ENCODE measurements at regions not wholly inside any gene's neighbourhood (a gene's known extent, or its start where the extent isn't known, plus 50 kb on each side); places are given as distances from the start of the nearest gene placed in this dataset.

- Histone ChIP-seq H3K36me3 (ENCODE audit: control insufficient read depth in 2 of 3, insufficient read depth in 3 of 3, low read length in 3 of 3) (no peaks in the 10 kb centered on the region), H3K27me3 (ENCODE audit: control insufficient read depth, insufficient read depth, low read length) (no peaks in the 10 kb centered on the region), H3K9me3 (ENCODE audit: control insufficient read depth in 2 of 3, insufficient read depth in 1 of 3, low read length in 3 of 3) (peaks cover 0 to 7% (median 2%) of the 10 kb centered on the region in 3 donors), H3K4me3 (ENCODE audit: low read length in 3 of 3) (no peak overlapping the region), H3K9ac (ENCODE audit: low read length in 3 of 3) (no peak overlapping the region), H3K4me1 (ENCODE audit: control insufficient read depth in 2 of 3, insufficient read depth in 2 of 3, low read depth in 1 of 3, low read length in 3 of 3) (no peaks in the 10 kb centered on the region), H3K27ac (ENCODE audit: low read depth in 2 of 2, low read length in 2 of 2) (no peak overlapping the region)
- TF ChIP-seq CTCF (IDR thresholded peaks at IDR 0.05; ENCODE audit: borderline replicate concordance, extremely low read depth, insufficient read depth), result no peak
- intact Hi-C loops (cut with DNase I), result no loop called here
- no peak for DNase-seq
- FAIRE-seq, result no peak
Observed at GRCh38 chr4:188818300-188818699, 679.1 kb downstream of the TRIML1 start.

GRCh38 chr4:188819233-188819632 is 680.0 kb downstream of the TRIML1 start:
- H3K4me1 ChIP-seq (ENCODE audit: control insufficient read depth in 2 of 3, insufficient read depth in 2 of 3, low read depth in 1 of 3, low read length in 3 of 3), result no peaks in the 10 kb centered on the region
- no peak overlapping the region for H3K27ac ChIP-seq (ENCODE audit: low read depth in 2 of 2, low read length in 2 of 2)
- TF ChIP-seq CTCF (IDR thresholded peaks at IDR 0.05; ENCODE audit: borderline replicate concordance, extremely low read depth, insufficient read depth), result no peak
- no peaks in the 10 kb centered on the region for H3K27me3 ChIP-seq (ENCODE audit: control insufficient read depth, insufficient read depth, low read length)
- peaks cover 1 to 2% (median 2%) of the 10 kb centered on the region in 3 donors for H3K9me3 ChIP-seq (ENCODE audit: control insufficient read depth in 2 of 3, insufficient read depth in 1 of 3, low read length in 3 of 3)
- no peak for DNase-seq
- no peak overlapping the region for H3K4me3 ChIP-seq (ENCODE audit: low read length in 3 of 3)
- H3K9ac ChIP-seq (ENCODE audit: low read length in 3 of 3), result no peak overlapping the region
- FAIRE-seq, result no peak
- no peaks in the 10 kb centered on the region for H3K36me3 ChIP-seq (ENCODE audit: control insufficient read depth in 2 of 3, insufficient read depth in 3 of 3, low read length in 3 of 3)
- intact Hi-C loops (cut with DNase I), result no loop called here

- no peak for TF ChIP-seq CTCF (IDR thresholded peaks at IDR 0.05; ENCODE audit: borderline replicate concordance, extremely low read depth, insufficient read depth)
- Histone ChIP-seq H3K4me3 (ENCODE audit: low read length in 3 of 3) (no peak overlapping the region), H3K4me1 (ENCODE audit: control insufficient read depth in 2 of 3, insufficient read depth in 2 of 3, low read depth in 1 of 3, low read length in 3 of 3) (no peaks in the 10 kb centered on the region), H3K27ac (ENCODE audit: low read depth in 2 of 2, low read length in 2 of 2) (no peak overlapping the region), H3K36me3 (ENCODE audit: control insufficient read depth in 2 of 3, insufficient read depth in 3 of 3, low read length in 3 of 3) (no peaks in the 10 kb centered on the region), H3K9me3 (ENCODE audit: control insufficient read depth in 2 of 3, insufficient read depth in 1 of 3, low read length in 3 of 3) (peaks cover 0 to 2% (median 0%) of the 10 kb centered on the region in 3 donors), H3K27me3 (ENCODE audit: control insufficient read depth, insufficient read depth, low read length) (no peaks in the 10 kb centered on the region), H3K9ac (ENCODE audit: low read length in 3 of 3) (no peak overlapping the region)
- intact Hi-C loops (cut with DNase I), result no loop called here
- no peak for DNase-seq
- FAIRE-seq, result no peak
Observed at GRCh38 chr4:188821500-188821899, 682.3 kb downstream of the TRIML1 start.

- no peaks in the 10 kb centered on the region for H3K4me1 ChIP-seq (ENCODE audit: control insufficient read depth in 2 of 3, insufficient read depth in 2 of 3, low read depth in 1 of 3, low read length in 3 of 3)
- no peaks in the 10 kb centered on the region for H3K36me3 ChIP-seq (ENCODE audit: control insufficient read depth in 2 of 3, insufficient read depth in 3 of 3, low read length in 3 of 3)
- H3K9ac ChIP-seq (ENCODE audit: low read length in 3 of 3), result no peak overlapping the region
- no peak overlapping the region for H3K27ac ChIP-seq (ENCODE audit: low read depth in 2 of 2, low read length in 2 of 2)
- H3K9me3 ChIP-seq (ENCODE audit: control insufficient read depth in 2 of 3, insufficient read depth in 1 of 3, low read length in 3 of 3), result peaks cover 0 to 2% (median 0%) of the 10 kb centered on the region in 3 donors
- DNase-seq (no peak), FAIRE-seq (no peak)
- H3K4me3 ChIP-seq (ENCODE audit: low read length in 3 of 3), result no peak overlapping the region
- TF ChIP-seq CTCF (IDR thresholded peaks at IDR 0.05; ENCODE audit: borderline replicate concordance, extremely low read depth, insufficient read depth), result no peak
- no peaks in the 10 kb centered on the region for H3K27me3 ChIP-seq (ENCODE audit: control insufficient read depth, insufficient read depth, low read length)
- intact Hi-C loops (cut with DNase I), result no loop called here
Observed at GRCh38 chr4:188822698-188823097, 683.5 kb downstream of the TRIML1 start.
